DMS79 (cell line): ENCODE measurements at regions not wholly inside any gene's neighbourhood (a gene's known extent, or its start where the extent isn't known, plus 50 kb on each side); places are given as distances from the start of the nearest gene placed in this dataset.
"Not testable (repeated sequence)": the region's sequence is repeated elsewhere in the genome, so short reads cannot be mapped to it uniquely, and the experiment has no call there.

Experiments
- DNase-seq: peaks from one replicate; lab custom pipeline; 2025; lab: John Stamatoyannopoulos, UW

DNA sequence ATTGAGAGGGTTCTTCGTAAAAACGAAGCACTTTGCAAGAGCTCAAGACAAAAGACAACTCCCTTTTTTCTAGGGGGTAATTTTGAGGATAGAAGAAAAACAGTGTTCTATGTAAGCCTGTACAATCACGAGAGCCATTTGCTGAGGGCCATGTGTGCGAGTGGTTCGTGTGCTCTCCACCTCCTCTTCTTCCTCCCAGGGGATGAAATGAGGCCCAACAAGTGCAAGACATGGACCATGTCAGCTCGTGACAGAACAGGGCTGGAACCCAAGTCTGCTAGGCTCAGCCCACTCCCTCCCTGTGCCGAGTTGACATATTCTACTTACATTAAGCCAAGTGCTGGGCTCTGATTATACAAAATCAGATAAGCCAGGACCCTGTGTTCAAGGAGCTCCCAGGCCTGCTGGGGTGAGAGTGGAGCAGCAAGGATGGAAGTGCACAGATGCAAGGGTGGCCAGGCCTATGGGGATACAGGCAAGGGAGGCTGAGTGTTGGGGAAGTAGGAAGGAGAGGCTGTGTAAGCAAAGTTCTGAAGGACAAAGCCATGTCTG is 97.9 kb upstream of the MSX2 start:
- DNase-seq: no peak

DNA sequence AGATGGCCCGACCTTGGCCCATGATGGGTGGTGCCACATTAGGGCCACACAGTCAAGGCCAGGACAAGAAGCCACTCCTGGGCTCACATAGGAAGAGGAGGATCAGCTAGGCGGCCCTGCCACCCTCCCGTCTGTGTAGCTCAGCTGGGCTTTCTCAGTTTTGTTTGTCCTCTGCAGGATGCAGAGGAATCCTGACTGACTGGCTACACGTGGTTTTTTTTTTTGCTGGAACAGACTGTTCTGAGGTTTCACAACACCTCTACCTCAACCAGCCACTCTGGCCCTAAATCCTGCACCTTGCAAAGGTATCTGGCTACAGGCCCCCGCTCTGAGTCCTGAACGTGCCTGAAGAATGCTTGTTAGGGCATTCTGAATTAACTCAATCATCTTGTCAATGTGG is 88.3 kb upstream of the MSX2 start:
- DNase-seq: no peak

DNA sequence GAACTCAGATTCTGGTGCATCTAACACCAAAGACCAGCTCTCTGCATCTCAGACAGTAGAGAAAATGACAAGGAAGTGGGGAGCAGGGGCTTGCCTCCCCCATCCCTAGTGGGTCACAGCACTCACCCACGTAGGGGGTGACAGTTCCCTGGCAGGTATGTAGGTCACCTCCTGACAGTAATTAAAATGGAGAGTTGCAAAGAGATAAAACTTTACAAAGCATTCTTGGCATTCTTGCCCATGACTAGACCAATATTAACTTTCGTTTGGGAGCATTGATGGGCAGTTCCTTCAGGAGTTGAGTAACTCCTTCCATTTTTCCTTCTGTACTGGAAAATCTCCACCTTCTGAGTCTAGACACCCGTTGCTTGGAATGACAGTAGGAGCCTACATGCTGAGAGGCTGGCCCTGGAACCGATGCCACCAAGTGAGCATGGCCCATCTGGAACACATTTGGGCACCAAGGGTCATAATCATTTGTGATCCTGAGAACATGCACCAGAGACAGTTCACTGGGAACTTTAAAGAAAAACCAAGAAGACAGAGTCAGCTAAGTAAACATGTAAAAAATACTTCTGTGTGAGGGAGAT is 81.5 kb upstream of the MSX2 start:
- DNase-seq: no peak

DNA sequence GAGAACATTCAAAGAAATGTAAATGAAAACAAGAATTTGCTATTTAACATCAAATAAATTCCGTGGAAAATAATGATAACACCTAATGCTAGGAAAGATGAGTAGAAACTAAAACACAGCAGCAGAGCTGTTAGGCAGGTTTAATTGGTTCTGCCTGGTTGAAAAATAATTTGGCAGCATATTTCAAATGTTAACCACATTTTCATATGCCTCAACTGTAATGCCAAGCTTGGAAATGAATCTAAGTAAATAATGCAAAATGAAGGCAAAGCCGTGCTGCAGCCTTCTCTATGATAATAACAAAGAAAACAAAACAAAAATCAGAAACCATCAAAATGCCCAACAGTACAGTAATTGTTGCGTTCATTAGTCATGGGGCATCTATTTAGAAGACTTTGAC is 79.9 kb upstream of the MSX2 start:
- DNase-seq: no peak

DNA sequence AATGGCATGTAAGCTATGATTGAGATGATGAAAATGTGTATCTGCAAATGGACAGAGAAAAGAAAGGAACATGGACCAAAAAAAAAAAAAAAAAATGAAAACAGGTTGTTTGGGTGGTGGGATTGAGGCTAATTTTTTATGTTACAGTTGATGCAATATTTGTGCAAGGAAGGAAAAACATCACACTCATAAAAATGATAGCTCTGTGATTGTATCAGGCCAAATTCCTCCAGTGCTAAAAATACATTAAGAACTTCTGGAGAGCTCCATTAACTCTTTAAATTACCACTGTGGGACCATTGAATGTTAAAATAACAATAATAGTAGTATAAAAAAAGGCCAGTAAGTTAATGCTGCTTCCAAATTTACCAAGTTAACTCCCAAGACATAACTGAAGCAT is 79.5 kb upstream of the MSX2 start:
- DNase-seq: no peak

DNA sequence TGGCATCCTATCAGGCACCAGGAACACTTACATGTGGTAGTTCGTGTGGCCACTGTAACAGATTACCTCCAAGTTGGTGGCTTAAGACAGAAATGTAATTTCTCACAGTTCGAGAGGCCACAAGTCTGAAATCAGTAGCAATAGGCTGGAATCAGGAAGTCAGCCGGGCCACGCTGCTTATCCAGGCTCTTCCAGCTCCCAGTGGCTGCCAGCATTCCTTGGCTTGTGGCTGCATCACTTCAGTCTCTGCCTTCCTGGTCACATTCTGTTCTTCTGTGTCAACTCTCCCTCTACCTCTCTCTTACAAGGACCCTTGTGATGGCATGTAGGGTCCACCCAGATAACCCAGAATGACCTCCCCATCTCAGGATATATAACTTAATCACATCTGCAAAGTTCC is 78.7 kb upstream of the MSX2 start:
- DNase-seq: no peak

DNA sequence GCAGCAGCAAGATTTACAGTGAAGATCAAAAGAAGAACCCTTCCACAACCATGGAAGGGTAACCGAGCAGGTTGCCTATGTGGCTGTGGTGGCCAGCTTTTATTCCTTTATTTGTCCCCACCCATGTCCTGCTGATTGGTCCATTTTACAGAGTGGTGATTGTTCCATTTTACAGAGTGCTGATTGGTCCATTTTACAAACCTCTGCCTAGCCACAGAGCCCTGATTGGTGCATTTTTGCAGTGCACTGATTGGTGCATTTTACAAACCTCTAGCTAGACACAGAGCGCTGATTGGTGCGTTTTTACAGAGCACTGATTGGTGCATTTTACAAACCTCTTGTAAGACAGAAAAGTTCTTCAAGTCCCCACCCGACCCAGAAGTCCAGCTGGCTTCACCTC is 75.8 kb upstream of the MSX2 start:
- DNase-seq: not testable (repeated sequence)

DNA sequence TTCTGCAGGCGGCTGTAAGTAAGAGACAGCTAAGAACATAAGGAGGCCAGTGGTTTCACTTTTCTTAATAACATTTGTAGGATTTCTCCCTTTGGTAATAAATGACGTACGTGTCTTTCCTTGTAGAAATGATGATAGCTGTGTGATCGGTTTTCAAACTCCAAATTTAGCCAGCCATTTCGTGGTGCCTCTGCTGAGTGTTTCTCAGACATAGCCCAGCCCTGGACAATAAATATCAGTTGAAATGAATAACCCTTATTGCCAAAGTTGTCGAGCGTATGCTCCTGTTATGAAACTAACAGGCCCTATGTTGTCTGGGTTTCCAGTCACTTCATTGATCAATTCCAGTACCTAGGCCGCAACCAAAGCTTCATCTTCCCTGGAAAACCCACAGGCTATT is 75.0 kb upstream of the MSX2 start:
- DNase-seq: no peak

DNA sequence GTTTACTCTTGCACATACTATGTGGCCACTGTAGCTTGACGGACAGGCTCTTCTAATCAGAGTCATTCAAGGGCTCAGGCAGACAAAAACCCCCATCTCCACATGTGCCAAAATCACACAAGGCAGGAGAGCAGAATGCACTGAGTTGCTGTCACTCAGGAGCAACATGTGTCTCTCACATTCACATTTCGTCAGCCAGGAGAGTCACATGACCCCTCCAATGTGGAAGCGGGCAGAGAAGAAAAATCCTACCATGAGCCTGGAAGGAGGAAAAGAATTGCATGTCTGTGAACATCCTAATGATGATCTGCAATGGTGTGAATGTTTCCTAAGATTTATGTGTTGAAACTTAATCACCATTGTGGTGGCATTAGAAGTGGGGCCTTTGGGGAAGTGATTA is 69.9 kb upstream of the MSX2 start:
- no peak for DNase-seq

DNA sequence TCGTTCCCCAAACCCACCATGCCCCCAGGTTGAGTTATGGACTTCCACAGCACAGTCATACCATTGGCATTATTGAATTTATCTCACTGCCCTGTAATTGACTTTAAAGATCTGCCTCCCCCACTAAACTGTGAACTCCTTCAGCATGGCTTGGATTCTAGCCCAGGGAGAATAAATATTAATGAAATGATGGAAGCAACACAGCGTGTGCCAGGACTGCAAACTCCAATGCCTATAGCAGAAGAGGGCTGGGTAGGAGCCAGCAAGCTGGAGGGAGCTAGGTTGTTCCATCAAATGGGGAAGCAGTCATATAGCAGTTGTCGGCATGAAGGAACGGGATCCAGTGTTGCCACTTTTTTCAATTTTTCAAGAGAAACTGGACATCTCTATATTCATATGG is 69.0 kb upstream of the MSX2 start:
- no peak for DNase-seq

DNA sequence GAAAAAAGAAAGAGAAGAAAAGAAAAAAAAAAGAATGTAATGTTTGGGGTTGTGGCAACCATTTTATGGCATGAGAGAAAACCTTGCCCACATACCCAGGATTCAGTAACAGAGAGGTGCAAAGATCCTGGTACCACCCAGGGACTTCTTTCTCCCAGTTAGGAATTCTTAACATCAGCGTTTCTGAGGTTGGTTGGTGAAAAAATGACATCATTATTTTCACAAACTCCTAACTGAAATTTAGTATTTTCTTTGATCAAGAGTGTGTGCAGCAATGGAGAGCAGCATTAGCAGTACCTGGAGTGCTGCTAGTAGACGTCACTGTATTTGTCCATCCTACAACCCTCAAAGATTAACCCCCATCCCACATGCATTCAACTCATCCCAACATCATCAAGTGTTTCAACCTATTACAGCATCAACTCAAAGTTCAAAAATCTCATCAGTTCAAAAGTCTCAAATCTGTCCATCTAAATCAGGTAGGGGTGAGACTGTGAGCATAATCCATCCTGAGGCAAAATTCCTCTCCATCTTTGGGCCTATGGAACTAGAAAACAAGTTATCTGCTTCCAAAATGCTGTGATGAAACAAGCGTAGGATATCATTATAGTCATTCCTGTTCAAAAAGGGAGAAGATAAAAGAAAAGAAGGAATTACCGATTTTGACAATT is 60.1 kb upstream of the MSX2 start:
- no peak for DNase-seq

DNA sequence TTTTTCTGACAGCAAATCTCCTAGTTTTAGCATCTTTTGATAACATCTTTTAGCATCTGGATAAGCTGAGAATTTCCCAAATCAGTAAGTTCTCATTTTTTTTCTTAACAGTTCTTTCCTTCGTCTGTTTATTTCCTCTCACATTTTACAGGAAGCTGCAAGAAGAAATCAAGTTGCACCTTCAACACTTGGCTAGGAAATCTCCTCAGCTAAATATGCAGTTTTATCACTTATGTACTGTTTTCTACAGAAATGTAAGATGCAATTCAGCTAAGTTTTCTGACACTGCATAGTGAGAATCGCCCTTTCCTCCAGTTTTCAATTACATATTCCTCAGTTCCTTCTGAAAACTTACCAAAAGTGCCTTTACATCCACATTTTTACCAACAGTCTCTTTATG is 59.0 kb upstream of the MSX2 start:
- no peak for DNase-seq

DNA sequence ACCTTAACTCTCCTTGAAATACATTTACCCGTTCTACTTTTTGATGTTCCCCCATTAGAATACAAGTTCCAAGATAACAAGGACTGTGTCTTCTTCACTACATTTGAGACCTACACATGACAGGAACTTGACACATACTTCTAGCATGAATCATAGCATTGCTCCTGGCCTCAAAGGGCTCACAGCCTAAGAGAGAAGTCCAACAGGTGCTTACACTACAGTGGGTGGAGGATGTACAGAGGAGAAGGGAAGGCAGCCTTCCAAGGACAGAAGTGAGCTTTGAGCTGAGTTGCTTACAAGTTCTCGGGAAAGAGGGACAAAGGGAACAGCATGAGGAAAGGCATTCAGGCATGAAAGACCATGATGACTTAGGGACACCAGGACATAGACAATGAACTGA is 56.9 kb upstream of the MSX2 start:
- DNase-seq: no peak

DNA sequence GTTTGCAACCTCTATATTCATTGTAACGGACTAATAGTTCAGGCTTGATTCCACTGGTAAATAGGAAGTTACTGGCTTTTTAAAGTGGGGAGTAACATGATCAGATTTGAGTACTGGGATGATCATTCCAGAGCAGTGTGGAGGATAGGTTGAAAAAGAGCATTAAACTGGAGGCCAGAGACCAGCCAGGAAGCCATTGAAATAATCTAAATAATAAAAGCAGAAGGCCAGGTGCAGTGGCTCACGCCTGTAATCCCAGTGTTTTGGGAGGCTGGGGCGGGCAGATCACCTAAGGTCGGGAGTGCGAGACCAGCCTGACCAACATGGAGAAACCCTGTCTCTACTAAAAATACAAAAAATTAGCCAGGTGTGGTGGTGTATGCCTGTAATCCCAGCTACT is 56.0 kb upstream of the MSX2 start:
- no peak for DNase-seq
